Activated T-helper 1 cell treated with anti-CD3 and anti-CD28 coated beads, Interleukin-12 subunit alpha, Interleukin-12 subunit beta, Interleukin-2, Interleukin-4 antibody, amounts not matched to agents 30 ng/mL and 10 ng/mL and 1 ng/mL, durations not matched to agents 14 hours and 24 hours and 36 hours (primary cell): ENCODE measurements at regions not wholly inside any gene's neighbourhood (a gene's known extent, or its start where the extent isn't known, plus 50 kb on each side); places are given as distances from the start of the nearest gene placed in this dataset.
"Not testable (repeated sequence)": the region's sequence is repeated elsewhere in the genome, so short reads cannot be mapped to it uniquely, and the experiment has no call there.

Experiments used
- DNase-seq: peaks from one replicate; pipeline ENCODE4 v3.0.0; 2021; ENCODE audit warnings: low spot score
- H3K27ac Mint-ChIP-seq: one replicate; pipeline ENCODE4 v1.8.0; 2021; ENCODE audit warnings: mild to moderate bottlenecking, mixed read lengths
- H3K27me3 Mint-ChIP-seq: one replicate; pipeline ENCODE4 v1.8.0; 2022; ENCODE audit warnings: mild to moderate bottlenecking, moderate library complexity, mixed read lengths; ENCODE audit not compliant: insufficient read depth
- H3K36me3 Mint-ChIP-seq: one replicate; pipeline ENCODE4 v1.8.0; 2021; ENCODE audit warnings: low read depth, mixed read lengths
- H3K4me1 Mint-ChIP-seq: one replicate; pipeline ENCODE4 v1.8.0; 2021; ENCODE audit warnings: low read depth, mixed read lengths
- H3K4me3 Mint-ChIP-seq: one replicate; pipeline ENCODE4 v1.8.0; 2021; ENCODE audit warnings: mild to moderate bottlenecking, moderate library complexity, mixed read lengths
- H3K9me3 Mint-ChIP-seq: one replicate; pipeline ENCODE4 v1.8.0; 2021; ENCODE audit warnings: mixed read lengths
- intact Hi-C: fragments of 100-400 bp; cut with micrococcal nuclease; formaldehyde crosslinking; loops from one replicate; pipeline ENCODE4 v1.15.1; 2024

- no peak overlapping the region for H3K4me3 Mint-ChIP-seq
- no peak for DNase-seq
- no peaks in the 10 kb centered on the region for H3K4me1 Mint-ChIP-seq
- peaks cover 47% of the 10 kb centered on the region for H3K27me3 Mint-ChIP-seq
- H3K36me3 Mint-ChIP-seq: no peaks in the 10 kb centered on the region
- intact Hi-C loops: no loop called here
- H3K27ac Mint-ChIP-seq: no peak overlapping the region
- H3K9me3 Mint-ChIP-seq: no peaks in the 10 kb centered on the region
Measured at GRCh38 chr13:50483416-50483815, 360.1 kb downstream of the DLEU7 start.

GRCh38 chr13:50484472-50485113, 358.9 kb downstream of the DLEU7 start:
- H3K4me3 Mint-ChIP-seq: no peak overlapping the region
- no peaks in the 10 kb centered on the region for H3K36me3 Mint-ChIP-seq
- DNase-seq: no peak
- intact Hi-C loops: no loop called here
- H3K4me1 Mint-ChIP-seq: no peaks in the 10 kb centered on the region
- peaks cover 47% of the 10 kb centered on the region for H3K27me3 Mint-ChIP-seq
- H3K9me3 Mint-ChIP-seq: no peaks in the 10 kb centered on the region
- no peak overlapping the region for H3K27ac Mint-ChIP-seq

GRCh38 chr13:50485979-50486935, 357.2 kb downstream of the DLEU7 start:
- intact Hi-C loops: no loop called here
- no peak overlapping the region for H3K27ac Mint-ChIP-seq
- no peak for DNase-seq
- H3K9me3 Mint-ChIP-seq: no peaks in the 10 kb centered on the region
- H3K27me3 Mint-ChIP-seq: peaks cover 47% of the 10 kb centered on the region
- H3K4me3 Mint-ChIP-seq: no peak overlapping the region
- no peaks in the 10 kb centered on the region for H3K4me1 Mint-ChIP-seq
- no peaks in the 10 kb centered on the region for H3K36me3 Mint-ChIP-seq

- Mint-ChIP-seq H3K4me1 (no peaks in the 10 kb centered on the region), H3K4me3 (no peak overlapping the region), H3K27me3 (peaks cover 9% of the 10 kb centered on the region), H3K36me3 (no peaks in the 10 kb centered on the region), H3K27ac (no peak overlapping the region), H3K9me3 (no peaks in the 10 kb centered on the region)
- no peak for DNase-seq
- intact Hi-C loops: loop anchor here (1.0 kb wide), 1 partner anchor 9 kb away; no protein-coding TSS in a partner anchor
Measured at GRCh38 chr13:50493683-50494082, 349.8 kb downstream of the DLEU7 start.

GRCh38 chr13:50494138-50494537, 349.4 kb downstream of the DLEU7 start:
- H3K27me3 Mint-ChIP-seq: peaks cover 9% of the 10 kb centered on the region
- H3K4me1 Mint-ChIP-seq: no peaks in the 10 kb centered on the region
- H3K27ac Mint-ChIP-seq: no peak overlapping the region
- intact Hi-C loops: loop anchor here (1.0 kb wide), 1 partner anchor 8 kb away; no protein-coding TSS in a partner anchor
- no peaks in the 10 kb centered on the region for H3K36me3 Mint-ChIP-seq
- H3K4me3 Mint-ChIP-seq: no peak overlapping the region
- H3K9me3 Mint-ChIP-seq: no peaks in the 10 kb centered on the region
- no peak for DNase-seq

GRCh38 chr13:50503212-50503611, 340.3 kb downstream of the DLEU7 start:
- H3K27me3 Mint-ChIP-seq, H3K36me3 Mint-ChIP-seq, H3K9me3 Mint-ChIP-seq, intact Hi-C loops, DNase-seq, H3K27ac Mint-ChIP-seq, H3K4me1 Mint-ChIP-seq, H3K4me3 Mint-ChIP-seq: not testable (repeated sequence)

- no peaks in the 10 kb centered on the region for H3K9me3 Mint-ChIP-seq
- no peak overlapping the region for H3K4me3 Mint-ChIP-seq
- no peaks in the 10 kb centered on the region for H3K4me1 Mint-ChIP-seq
- no peak for DNase-seq
- no peak overlapping the region for H3K27ac Mint-ChIP-seq
- peaks cover 3% of the 10 kb centered on the region for H3K27me3 Mint-ChIP-seq
- no peaks in the 10 kb centered on the region for H3K36me3 Mint-ChIP-seq
- intact Hi-C loops: no loop called here
Measured at GRCh38 chr13:50509167-50509566, 334.3 kb downstream of the DLEU7 start.

GRCh38 chr13:50509771-50510441, 333.6 kb downstream of the DLEU7 start:
- H3K27me3 Mint-ChIP-seq: peaks cover 4% of the 10 kb centered on the region
- intact Hi-C loops: no loop called here
- no peaks in the 10 kb centered on the region for H3K4me1 Mint-ChIP-seq
- DNase-seq: no peak
- no peaks in the 10 kb centered on the region for H3K36me3 Mint-ChIP-seq
- no peak overlapping the region for H3K27ac Mint-ChIP-seq
- H3K9me3 Mint-ChIP-seq: no peaks in the 10 kb centered on the region
- H3K4me3 Mint-ChIP-seq: no peak overlapping the region

- H3K4me1 Mint-ChIP-seq, H3K27ac Mint-ChIP-seq, intact Hi-C loops, H3K27me3 Mint-ChIP-seq, H3K36me3 Mint-ChIP-seq, H3K9me3 Mint-ChIP-seq, DNase-seq, H3K4me3 Mint-ChIP-seq: not testable (repeated sequence)
Measured at GRCh38 chr13:50510885-50511545, 332.5 kb downstream of the DLEU7 start.

- H3K4me3 Mint-ChIP-seq: no peak overlapping the region
- no peaks in the 10 kb centered on the region for H3K9me3 Mint-ChIP-seq
- no peaks in the 10 kb centered on the region for H3K4me1 Mint-ChIP-seq
- no peak overlapping the region for H3K27ac Mint-ChIP-seq
- intact Hi-C loops: no loop called here
- DNase-seq: no peak
- H3K27me3 Mint-ChIP-seq: peaks cover 7% of the 10 kb centered on the region
- H3K36me3 Mint-ChIP-seq: peaks cover 3% of the 10 kb centered on the region
Measured at GRCh38 chr13:50511877-50512341, 331.6 kb downstream of the DLEU7 start.

GRCh38 chr13:50512474-50513299, 330.8 kb downstream of the DLEU7 start:
- Mint-ChIP-seq H3K4me3 (no peak overlapping the region), H3K27ac (no peak overlapping the region), H3K36me3 (peaks cover 3% of the 10 kb centered on the region), H3K9me3 (no peaks in the 10 kb centered on the region), H3K4me1 (no peaks in the 10 kb centered on the region), H3K27me3 (peaks cover 11% of the 10 kb centered on the region)
- intact Hi-C loops: no loop called here
- peak; percentile 38 for DNase-seq
